Karpas-422 (cell line): ENCODE measurements at regions not wholly inside any gene's neighbourhood (a gene's known extent, or its start where the extent isn't known, plus 50 kb on each side); places are given as distances from the start of the nearest gene placed in this dataset.
"Not testable (repeated sequence)": the region's sequence is repeated elsewhere in the genome, so short reads cannot be mapped to it uniquely, and the experiment has no call there.

Experiments used
- DNase-seq: peaks from one replicate; pipeline ENCODE4 v3.0.0-alpha.2; 2015
- H2AFZ ChIP-seq: fragments of 200-600 bp; sonication (generic); 2 replicates; pipeline ENCODE4 v1.6.1; 2014; ENCODE audit warnings: antibody characterized with exemption, low read length, mixed read lengths
- H3K27ac ChIP-seq: fragments of 200-600 bp; sonication (generic); 2 replicates; pipeline ENCODE4 v1.5.1; 2014; ENCODE audit warnings: mild to moderate bottlenecking, low read length, moderate library complexity
- H3K27me3 ChIP-seq: fragments of 200-600 bp; sonication (generic); 2 replicates; pipeline ENCODE4 v1.6.1; 2014; ENCODE audit warnings: low read length, mixed read lengths
- H3K36me3 ChIP-seq: fragments of 200-600 bp; sonication (generic); 2 replicates; pipeline ENCODE4 v1.6.1; 2014; ENCODE audit warnings: low read length, mixed read lengths; ENCODE audit not compliant: insufficient read depth
- H3K4me1 ChIP-seq: fragments of 200-600 bp; sonication (generic); 2 replicates; pipeline ENCODE4 v1.6.1; 2014; ENCODE audit warnings: mild to moderate bottlenecking, low read length, mixed read lengths
- H3K4me2 ChIP-seq: fragments of 200-600 bp; sonication (generic); 2 replicates; pipeline ENCODE4 v1.6.1; 2014; ENCODE audit warnings: low read length, low read depth, mild to moderate bottlenecking; ENCODE audit not compliant: poor library complexity, severe bottlenecking
- H3K4me3 ChIP-seq: fragments of 200-600 bp; sonication (generic); 2 replicates; pipeline ENCODE4 v1.5.1; 2014; ENCODE audit warnings: mild to moderate bottlenecking, antibody characterized with exemption, low read length, mixed read lengths
- H3K79me2 ChIP-seq: fragments of 200-600 bp; sonication (generic); 2 replicates; pipeline ENCODE4 v1.6.1; 2014; ENCODE audit warnings: mild to moderate bottlenecking, low read length, mixed read lengths
- H3K9ac ChIP-seq: fragments of 200-600 bp; sonication (generic); 2 replicates; pipeline ENCODE4 v1.6.0; 2014; ENCODE audit warnings: low read length
- H3K9me2 ChIP-seq: fragments of 200-600 bp; sonication (generic), shearing (Covaris generic); replicated peaks from 2 replicates; pipeline ENCODE4 v1.6.0; 2014; ENCODE audit warnings: mild to moderate bottlenecking, low read length, moderate library complexity; ENCODE audit not compliant: insufficient read depth
- H3K9me3 ChIP-seq: fragments of 300-700, 200-600 bp; sonication (generic); 2 replicates; pipeline ENCODE4 v1.6.1; 2014; ENCODE audit warnings: low read length, mixed read lengths
- H4K20me1 ChIP-seq: fragments of 200-600 bp; sonication (generic); 2 replicates; pipeline ENCODE4 v1.6.1; 2014; ENCODE audit warnings: mild to moderate bottlenecking, antibody characterized with exemption, low read length, low read depth; ENCODE audit not compliant: insufficient read depth

DNA sequence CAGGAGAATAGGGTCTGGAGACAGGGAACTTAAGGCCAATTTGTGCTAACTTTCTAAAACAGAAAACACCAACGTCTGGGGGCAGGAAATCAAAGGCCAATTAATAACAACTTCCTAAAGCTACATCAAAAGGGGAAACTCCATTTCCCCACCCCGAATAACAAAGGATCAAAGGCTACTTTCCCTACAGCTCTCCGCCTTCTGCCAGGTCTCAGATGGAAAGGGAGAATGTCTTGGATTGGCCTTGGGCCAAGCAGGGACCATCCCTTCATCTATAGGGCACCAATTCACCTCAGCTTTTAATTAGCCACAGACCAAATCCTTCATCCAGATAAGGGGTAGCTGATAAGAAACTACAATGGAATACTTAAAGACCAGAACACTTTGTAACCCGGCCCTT, 116.9 kb upstream of the ZKSCAN2 start:
- Histone ChIP-seq H2AFZ (no peak overlapping the region), H4K20me1 (no peaks in the 10 kb centered on the region), H3K9me3 (no peaks in the 10 kb centered on the region), H3K36me3 (no peaks in the 10 kb centered on the region), H3K4me3 (no peak overlapping the region), H3K27ac (no peak overlapping the region), H3K4me1 (no peaks in the 10 kb centered on the region), H3K4me2 (no peak overlapping the region), H3K27me3 (no peaks in the 10 kb centered on the region), H3K9ac (no peak overlapping the region), H3K79me2 (no peaks in the 10 kb centered on the region), H3K9me2 (no peaks in the 10 kb centered on the region)
- no peak for DNase-seq

GRCh38 chr16:25372716-25373115, 115.1 kb upstream of the ZKSCAN2 start:
- H3K27ac ChIP-seq: no peak overlapping the region
- H2AFZ ChIP-seq: no peak overlapping the region
- H3K4me2 ChIP-seq: no peak overlapping the region
- no peaks in the 10 kb centered on the region for H3K36me3 ChIP-seq
- no peaks in the 10 kb centered on the region for H3K9me3 ChIP-seq
- H3K9me2 ChIP-seq: no peaks in the 10 kb centered on the region
- H4K20me1 ChIP-seq: no peaks in the 10 kb centered on the region
- H3K4me3 ChIP-seq: no peak overlapping the region
- H3K27me3 ChIP-seq: no peaks in the 10 kb centered on the region
- no peak for DNase-seq
- no peak overlapping the region for H3K9ac ChIP-seq
- no peaks in the 10 kb centered on the region for H3K79me2 ChIP-seq
- no peaks in the 10 kb centered on the region for H3K4me1 ChIP-seq

DNA sequence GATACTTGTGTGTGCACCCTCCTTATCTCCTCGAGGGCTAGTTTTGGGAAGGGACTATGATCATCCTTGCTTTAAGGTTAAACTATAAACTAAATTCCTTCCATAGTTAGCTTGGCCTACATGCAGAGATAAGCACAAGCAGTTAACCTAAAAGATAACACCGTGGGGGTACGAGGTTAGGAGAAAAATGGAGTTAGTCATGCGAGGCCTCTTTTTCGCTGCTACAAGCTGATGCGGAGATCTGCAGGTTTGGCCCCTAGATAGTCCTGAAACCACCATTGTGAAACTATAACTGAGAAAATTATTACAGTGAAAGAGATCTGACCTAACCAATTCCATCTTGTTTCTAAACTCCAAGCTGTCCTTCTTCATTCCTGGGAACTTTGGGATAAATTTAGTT, 113.7 kb upstream of the ZKSCAN2 start:
- Histone ChIP-seq H3K27ac (no peak overlapping the region), H2AFZ (no peak overlapping the region), H3K4me2 (no peak overlapping the region), H3K27me3 (no peaks in the 10 kb centered on the region), H3K4me3 (no peak overlapping the region), H3K9ac (no peak overlapping the region), H3K9me3 (no peaks in the 10 kb centered on the region), H3K9me2 (no peaks in the 10 kb centered on the region), H3K79me2 (no peaks in the 10 kb centered on the region), H4K20me1 (no peaks in the 10 kb centered on the region), H3K36me3 (no peaks in the 10 kb centered on the region), H3K4me1 (no peaks in the 10 kb centered on the region)
- DNase-seq: no peak

GRCh38 chr16:25370541-25370940, 112.9 kb upstream of the ZKSCAN2 start:
- Histone ChIP-seq H3K36me3 (no peaks in the 10 kb centered on the region), H3K4me3 (no peak overlapping the region), H3K9me2 (no peaks in the 10 kb centered on the region), H4K20me1 (no peaks in the 10 kb centered on the region), H3K9me3 (no peaks in the 10 kb centered on the region), H2AFZ (no peak overlapping the region), H3K4me1 (no peaks in the 10 kb centered on the region), H3K4me2 (no peak overlapping the region), H3K27ac (no peak overlapping the region), H3K9ac (no peak overlapping the region), H3K27me3 (no peaks in the 10 kb centered on the region), H3K79me2 (no peaks in the 10 kb centered on the region)
- no peak for DNase-seq

- H3K9me3 ChIP-seq: no peaks in the 10 kb centered on the region
- no peak overlapping the region for H3K9ac ChIP-seq
- no peak overlapping the region for H2AFZ ChIP-seq
- H3K79me2 ChIP-seq: no peaks in the 10 kb centered on the region
- H4K20me1 ChIP-seq: no peaks in the 10 kb centered on the region
- no peak overlapping the region for H3K4me3 ChIP-seq
- H3K27me3 ChIP-seq: no peaks in the 10 kb centered on the region
- H3K4me2 ChIP-seq: no peak overlapping the region
- DNase-seq: no peak
- H3K9me2 ChIP-seq: no peaks in the 10 kb centered on the region
- no peak overlapping the region for H3K27ac ChIP-seq
- H3K4me1 ChIP-seq: no peaks in the 10 kb centered on the region
- no peaks in the 10 kb centered on the region for H3K36me3 ChIP-seq
Observed at GRCh38 chr16:25367773-25368524, 110.3 kb upstream of the ZKSCAN2 start.

- no peak overlapping the region for H3K9ac ChIP-seq
- no peaks in the 10 kb centered on the region for H3K9me2 ChIP-seq
- no peaks in the 10 kb centered on the region for H3K9me3 ChIP-seq
- H3K79me2 ChIP-seq: no peaks in the 10 kb centered on the region
- no peaks in the 10 kb centered on the region for H3K27me3 ChIP-seq
- H3K36me3 ChIP-seq: no peaks in the 10 kb centered on the region
- H3K4me3 ChIP-seq: no peak overlapping the region
- no peaks in the 10 kb centered on the region for H3K4me1 ChIP-seq
- no peak overlapping the region for H3K4me2 ChIP-seq
- no peak overlapping the region for H3K27ac ChIP-seq
- DNase-seq: peak; percentile 65
- H4K20me1 ChIP-seq: no peaks in the 10 kb centered on the region
- no peak overlapping the region for H2AFZ ChIP-seq
Observed at GRCh38 chr16:25366078-25366477, 108.4 kb upstream of the ZKSCAN2 start.

DNA sequence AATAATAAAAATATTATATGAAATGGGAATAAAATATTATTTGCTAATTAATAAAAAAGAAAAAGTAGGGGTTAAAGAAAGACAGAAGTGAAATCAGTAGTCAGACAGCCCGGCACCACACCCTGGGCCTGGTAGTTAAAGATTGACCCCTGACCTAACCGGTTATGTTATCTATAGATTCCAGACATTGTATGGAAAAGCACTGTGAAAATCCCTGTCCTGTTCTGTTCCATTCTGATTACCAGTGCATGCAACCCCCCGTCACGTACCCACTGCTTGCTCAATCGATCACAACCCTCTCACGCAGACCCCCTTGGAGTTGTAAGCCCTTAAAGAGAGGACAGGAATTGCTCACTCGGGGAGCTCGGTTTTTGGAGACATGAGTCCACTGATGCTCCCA, 101.9 kb upstream of the ZKSCAN2 start:
- not testable (repeated sequence) for DNase-seq, H3K27ac ChIP-seq, H3K9me2 ChIP-seq

GRCh38 chr16:25344006-25344405, 86.4 kb upstream of the ZKSCAN2 start:
- Histone ChIP-seq H3K9me2 (no peaks in the 10 kb centered on the region), H3K36me3 (no peaks in the 10 kb centered on the region), H3K4me3 (no peak overlapping the region), H3K27me3 (no peaks in the 10 kb centered on the region), H3K4me1 (peaks cover 3% of the 10 kb centered on the region; the same call in 1 of the 2 replicates), H3K9ac (no peak overlapping the region), H3K4me2 (no peak overlapping the region), H3K27ac (no peak overlapping the region), H4K20me1 (no peaks in the 10 kb centered on the region), H2AFZ (no peak overlapping the region), H3K79me2 (no peaks in the 10 kb centered on the region), H3K9me3 (no peaks in the 10 kb centered on the region)
- DNase-seq: no peak

More for the DNA sequence above, 101.9 kb upstream of the ZKSCAN2 start:
- H3K79me2 ChIP-seq, H3K9ac ChIP-seq, H2AFZ ChIP-seq, H3K27me3 ChIP-seq, H3K9me3 ChIP-seq, H3K4me2 ChIP-seq, H3K36me3 ChIP-seq, H3K4me1 ChIP-seq, H4K20me1 ChIP-seq, H3K4me3 ChIP-seq: not testable (repeated sequence)
